Fibroblast of the aortic adventitia (primary cell): ENCODE measurements at regions not wholly inside any gene's neighbourhood (a gene's known extent, or its start where the extent isn't known, plus 50 kb on each side); places are given as distances from the start of the nearest gene placed in this dataset.

Experiments
- DNase-seq: peaks from one replicate; pipeline ENCODE4 v3.0.0-alpha.2; 2010; ENCODE audit warnings: low read depth
- H3K4me3 ChIP-seq: 2 replicates; pipeline ENCODE4 v1.5.1; 2011; ENCODE audit warnings: low read depth, mild to moderate bottlenecking, control low read depth, low read length, moderate library complexity
- TF ChIP-seq, protein P1 (sequence below): IDR thresholded peaks from 2 replicates; pipeline ENCODE4 v1.5.1; 2011; ENCODE audit warnings: mild to moderate bottlenecking, low read length, control low read depth, inconsistent platforms; ENCODE audit not compliant: insufficient read depth

DNA sequence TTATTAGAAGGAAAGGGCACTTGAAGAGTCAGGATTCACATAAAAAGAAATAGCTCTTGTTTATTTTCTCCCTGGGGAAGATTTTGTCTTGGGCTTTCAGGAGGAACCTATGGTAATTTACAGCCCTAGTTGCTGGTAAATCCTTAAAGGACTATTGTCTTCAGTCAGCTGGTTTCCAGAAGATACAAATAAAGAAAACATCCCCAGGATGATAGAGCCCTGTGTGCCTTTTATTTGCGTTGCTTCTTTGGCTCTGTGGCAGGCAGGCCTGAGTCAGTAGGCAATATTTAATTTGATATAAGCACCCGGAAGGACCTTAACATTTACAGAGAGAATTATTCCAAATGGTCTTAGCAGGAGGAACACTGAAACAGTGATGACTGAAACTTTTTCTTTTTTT is 131.0 kb upstream of the SLC34A2 start:
- TF ChIP-seq, protein P1, sequence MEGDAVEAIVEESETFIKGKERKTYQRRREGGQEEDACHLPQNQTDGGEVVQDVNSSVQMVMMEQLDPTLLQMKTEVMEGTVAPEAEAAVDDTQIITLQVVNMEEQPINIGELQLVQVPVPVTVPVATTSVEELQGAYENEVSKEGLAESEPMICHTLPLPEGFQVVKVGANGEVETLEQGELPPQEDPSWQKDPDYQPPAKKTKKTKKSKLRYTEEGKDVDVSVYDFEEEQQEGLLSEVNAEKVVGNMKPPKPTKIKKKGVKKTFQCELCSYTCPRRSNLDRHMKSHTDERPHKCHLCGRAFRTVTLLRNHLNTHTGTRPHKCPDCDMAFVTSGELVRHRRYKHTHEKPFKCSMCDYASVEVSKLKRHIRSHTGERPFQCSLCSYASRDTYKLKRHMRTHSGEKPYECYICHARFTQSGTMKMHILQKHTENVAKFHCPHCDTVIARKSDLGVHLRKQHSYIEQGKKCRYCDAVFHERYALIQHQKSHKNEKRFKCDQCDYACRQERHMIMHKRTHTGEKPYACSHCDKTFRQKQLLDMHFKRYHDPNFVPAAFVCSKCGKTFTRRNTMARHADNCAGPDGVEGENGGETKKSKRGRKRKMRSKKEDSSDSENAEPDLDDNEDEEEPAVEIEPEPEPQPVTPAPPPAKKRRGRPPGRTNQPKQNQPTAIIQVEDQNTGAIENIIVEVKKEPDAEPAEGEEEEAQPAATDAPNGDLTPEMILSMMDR: no peak
- H3K4me3 ChIP-seq: no peak overlapping the region
- no peak for DNase-seq

DNA sequence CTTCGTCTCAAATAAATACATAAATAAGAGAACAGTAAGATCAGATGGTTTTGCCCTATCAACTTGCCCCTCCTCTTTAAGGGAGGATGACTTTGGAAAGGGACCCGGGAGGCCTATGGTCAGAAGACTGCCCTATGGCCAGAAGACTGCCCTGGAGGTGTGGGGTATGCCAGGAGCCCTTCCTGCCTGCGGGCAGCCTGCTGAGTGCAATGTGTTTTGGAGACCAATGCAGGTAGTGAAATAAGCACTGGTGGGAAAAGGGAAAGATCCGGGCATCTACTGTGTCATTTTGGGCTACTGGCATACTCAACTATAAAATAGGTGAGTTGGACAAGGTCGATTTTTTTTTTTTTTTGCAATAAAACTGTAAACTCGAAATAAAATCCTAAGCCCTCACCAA is 129.8 kb upstream of the SLC34A2 start:
- H3K4me3 ChIP-seq: no peak overlapping the region
- TF ChIP-seq, protein P1: no peak
- DNase-seq: no peak

DNA sequence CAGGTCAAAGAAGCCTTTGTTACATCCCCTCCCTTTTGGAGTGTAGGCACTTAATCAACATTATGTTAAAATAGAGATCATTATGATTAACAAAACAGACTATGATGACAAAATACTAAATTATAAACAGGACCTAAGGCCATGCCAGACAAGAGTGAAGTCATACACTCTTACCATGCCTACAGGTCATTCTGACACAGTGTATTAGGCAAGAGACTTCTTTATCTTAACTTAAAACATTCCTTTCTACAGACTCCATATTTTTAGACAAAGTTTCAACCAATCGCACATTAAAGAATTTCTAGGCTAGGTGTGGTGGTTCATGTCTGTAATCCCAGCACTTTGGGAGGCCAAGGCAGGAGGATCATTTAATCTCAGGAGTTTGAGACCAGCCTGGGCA is 128.6 kb upstream of the SLC34A2 start:
- peak; percentile 63 for DNase-seq
- TF ChIP-seq, protein P1: no peak
- no peak overlapping the region for H3K4me3 ChIP-seq

DNA sequence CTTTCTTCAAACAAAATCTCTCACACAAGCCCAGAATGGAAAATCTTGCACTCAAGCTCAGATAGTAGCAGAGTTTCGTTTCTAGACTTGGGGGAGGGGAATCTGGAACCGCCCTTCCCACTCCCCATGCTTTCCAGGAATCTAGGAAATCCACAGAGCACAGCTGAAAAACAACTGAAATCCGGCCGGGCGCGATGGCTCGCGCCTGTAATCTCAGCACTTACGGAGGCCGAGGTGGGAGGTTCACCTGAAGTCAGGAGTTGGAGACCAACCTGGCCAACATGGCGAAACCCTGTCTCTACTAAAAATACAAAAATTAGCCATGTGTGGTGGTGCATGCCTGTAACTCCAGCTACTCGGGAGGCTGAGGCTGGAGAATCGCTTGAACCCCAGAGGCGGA is 127.3 kb upstream of the SLC34A2 start:
- TF ChIP-seq, protein P1: no peak
- DNase-seq: no peak
- no peak overlapping the region for H3K4me3 ChIP-seq

DNA sequence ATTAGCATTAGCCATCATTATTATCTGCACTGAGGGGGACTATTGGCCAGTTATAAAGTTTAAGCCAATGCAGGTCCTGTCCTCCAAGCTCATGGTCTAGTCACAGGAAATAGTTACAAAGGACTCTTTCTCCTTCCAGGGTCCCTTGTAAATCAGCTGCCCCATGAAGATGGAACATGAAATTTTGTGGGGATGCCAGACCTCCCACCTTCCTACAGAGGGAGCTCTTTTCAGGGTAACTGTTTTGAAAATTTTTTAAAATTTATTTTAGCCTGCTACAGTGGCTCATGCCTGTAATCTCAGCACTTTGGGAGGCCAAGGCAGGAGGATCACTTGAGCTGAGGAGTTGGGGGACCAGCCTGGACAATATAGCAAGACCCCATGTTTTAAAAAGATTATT is 124.4 kb upstream of the SLC34A2 start:
- DNase-seq: no peak
- TF ChIP-seq, protein P1: peak; percentile 39
- no peak overlapping the region for H3K4me3 ChIP-seq

DNA sequence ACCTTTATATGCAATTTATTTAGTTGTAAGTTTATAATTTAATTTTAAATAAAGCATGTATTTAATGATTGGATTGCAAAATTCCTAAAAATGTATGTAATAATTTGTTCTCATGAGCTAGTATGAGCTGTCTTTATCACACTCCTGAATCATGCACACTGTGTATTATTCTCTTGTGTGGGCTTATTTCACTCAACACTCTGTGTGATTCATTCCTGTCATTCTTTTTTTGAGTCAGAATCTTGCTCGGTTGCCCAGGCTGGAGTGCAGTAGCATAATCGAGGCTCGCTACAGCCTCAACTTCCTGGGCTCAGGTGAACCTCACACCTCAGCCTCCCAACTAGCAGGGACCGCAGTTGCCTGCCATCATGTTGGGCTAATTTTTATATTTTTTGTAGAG is 123.1 kb upstream of the SLC34A2 start:
- no peak for DNase-seq
- TF ChIP-seq, protein P1: no peak
- no peak overlapping the region for H3K4me3 ChIP-seq

DNA sequence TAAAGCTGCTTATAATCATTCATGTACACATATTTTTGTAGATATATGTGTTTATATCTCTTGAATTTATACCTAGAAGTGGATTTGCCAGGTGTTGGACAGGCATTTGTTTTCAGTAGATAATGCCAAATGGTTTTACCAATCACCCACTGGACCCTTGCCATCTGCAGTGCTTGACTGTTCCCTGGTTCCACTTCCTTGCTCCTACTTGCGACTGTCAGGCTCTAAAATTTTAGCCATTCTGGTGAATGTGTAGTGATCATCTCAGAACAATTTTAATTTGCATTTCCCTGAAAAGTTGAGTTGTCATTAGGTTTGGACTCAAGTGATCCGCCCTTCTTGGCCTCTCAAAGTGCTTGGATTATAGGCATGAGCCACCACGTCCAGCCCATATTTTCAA is 122.4 kb upstream of the SLC34A2 start:
- DNase-seq: no peak
- TF ChIP-seq, protein P1: no peak
- no peak overlapping the region for H3K4me3 ChIP-seq
